ENCODE measurements at regions not wholly inside any gene's neighbourhood (a gene's known extent, or its start where the extent isn't known, plus 50 kb on each side); places are given as distances from the start of the nearest gene placed in this dataset.

DNA sequence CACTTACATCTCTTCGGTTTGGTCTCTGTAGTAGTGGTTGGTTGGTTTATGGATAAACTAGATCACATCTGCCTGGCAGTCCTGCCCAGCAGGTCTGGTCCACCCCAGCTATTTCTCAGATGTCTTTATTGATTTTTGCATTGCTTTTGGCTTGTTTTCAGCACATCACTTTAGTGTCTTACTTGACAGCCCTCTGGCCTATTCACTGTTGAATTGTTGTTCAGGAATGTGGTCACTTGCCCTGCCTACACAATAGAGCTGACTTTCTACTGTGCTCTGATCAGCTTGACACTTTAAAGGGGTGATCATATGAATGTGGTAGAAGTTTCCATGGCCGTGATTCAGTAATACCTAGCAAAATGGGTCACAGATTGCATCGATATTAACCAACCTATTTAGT is 719.2 kb upstream of the LRRN3 start:
- Mint-ChIP-seq H3K27ac (ENCODE audit: unreplicated experiment) (no peak overlapping the region), H3K4me3 (ENCODE audit: low read depth, unreplicated experiment) (no peak overlapping the region), H3K9me3 (ENCODE audit: low read depth, unreplicated experiment) (peaks cover 5% of the 10 kb centered on the region)

DNA sequence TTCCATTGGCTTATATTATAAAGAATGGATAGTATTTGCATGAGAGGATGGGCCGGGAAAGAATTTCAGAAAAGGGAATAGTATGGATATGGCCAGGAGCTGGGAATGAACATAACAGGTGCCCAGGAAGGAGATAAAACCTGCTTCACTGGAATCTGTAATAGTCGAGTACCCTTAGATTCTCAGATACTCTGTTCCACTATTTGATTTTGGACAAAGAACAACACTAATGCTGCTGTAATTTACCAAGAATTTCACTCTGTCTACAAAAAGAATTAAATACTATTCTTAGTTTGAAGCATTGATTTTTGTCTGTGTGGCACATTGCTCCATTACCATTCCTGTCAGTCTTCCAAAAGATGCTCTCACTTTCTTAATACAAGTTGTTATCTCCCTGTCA is 718.2 kb upstream of the LRRN3 start:
- TF ChIP-seq, protein P1, sequence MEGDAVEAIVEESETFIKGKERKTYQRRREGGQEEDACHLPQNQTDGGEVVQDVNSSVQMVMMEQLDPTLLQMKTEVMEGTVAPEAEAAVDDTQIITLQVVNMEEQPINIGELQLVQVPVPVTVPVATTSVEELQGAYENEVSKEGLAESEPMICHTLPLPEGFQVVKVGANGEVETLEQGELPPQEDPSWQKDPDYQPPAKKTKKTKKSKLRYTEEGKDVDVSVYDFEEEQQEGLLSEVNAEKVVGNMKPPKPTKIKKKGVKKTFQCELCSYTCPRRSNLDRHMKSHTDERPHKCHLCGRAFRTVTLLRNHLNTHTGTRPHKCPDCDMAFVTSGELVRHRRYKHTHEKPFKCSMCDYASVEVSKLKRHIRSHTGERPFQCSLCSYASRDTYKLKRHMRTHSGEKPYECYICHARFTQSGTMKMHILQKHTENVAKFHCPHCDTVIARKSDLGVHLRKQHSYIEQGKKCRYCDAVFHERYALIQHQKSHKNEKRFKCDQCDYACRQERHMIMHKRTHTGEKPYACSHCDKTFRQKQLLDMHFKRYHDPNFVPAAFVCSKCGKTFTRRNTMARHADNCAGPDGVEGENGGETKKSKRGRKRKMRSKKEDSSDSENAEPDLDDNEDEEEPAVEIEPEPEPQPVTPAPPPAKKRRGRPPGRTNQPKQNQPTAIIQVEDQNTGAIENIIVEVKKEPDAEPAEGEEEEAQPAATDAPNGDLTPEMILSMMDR (IDR thresholded peaks at IDR 0.05; ENCODE audit: unreplicated experiment) = no peak
- intact Hi-C loops (cut with micrococcal nuclease; ENCODE audit: unreplicated experiment) = no loop called here
- DNase-seq = no peak
- CTCF ChIA-PET = no interaction called here
- Mint-ChIP-seq H3K27me3 (ENCODE audit: unreplicated experiment) (no peaks in the 10 kb centered on the region), H3K4me3 (ENCODE audit: low read depth, unreplicated experiment) (no peak overlapping the region), H3K27ac (ENCODE audit: unreplicated experiment) (no peak overlapping the region), H3K36me3 (ENCODE audit: insufficient read depth, unreplicated experiment) (no peaks in the 10 kb centered on the region), H3K4me1 (ENCODE audit: low read depth, unreplicated experiment) (peaks cover 9% of the 10 kb centered on the region), H3K9me3 (ENCODE audit: low read depth, unreplicated experiment) (peaks cover 5% of the 10 kb centered on the region)
- no TSS peak for BruUV-seq (replicated peaks)

More for the DNA sequence above, 719.2 kb upstream of the LRRN3 start:
- H3K27me3 Mint-ChIP-seq (ENCODE audit: unreplicated experiment) = no peaks in the 10 kb centered on the region
- TF ChIP-seq, protein P1 (IDR thresholded peaks at IDR 0.05; ENCODE audit: unreplicated experiment) = no peak
- CTCF ChIA-PET = no interaction called here
- no peaks in the 10 kb centered on the region for H3K36me3 Mint-ChIP-seq (ENCODE audit: insufficient read depth, unreplicated experiment)
- no peak for DNase-seq
- peaks cover 9% of the 10 kb centered on the region for H3K4me1 Mint-ChIP-seq (ENCODE audit: low read depth, unreplicated experiment)
- no TSS peak for BruUV-seq (replicated peaks)
- intact Hi-C loops (cut with micrococcal nuclease; ENCODE audit: unreplicated experiment) = no loop called here

DNA sequence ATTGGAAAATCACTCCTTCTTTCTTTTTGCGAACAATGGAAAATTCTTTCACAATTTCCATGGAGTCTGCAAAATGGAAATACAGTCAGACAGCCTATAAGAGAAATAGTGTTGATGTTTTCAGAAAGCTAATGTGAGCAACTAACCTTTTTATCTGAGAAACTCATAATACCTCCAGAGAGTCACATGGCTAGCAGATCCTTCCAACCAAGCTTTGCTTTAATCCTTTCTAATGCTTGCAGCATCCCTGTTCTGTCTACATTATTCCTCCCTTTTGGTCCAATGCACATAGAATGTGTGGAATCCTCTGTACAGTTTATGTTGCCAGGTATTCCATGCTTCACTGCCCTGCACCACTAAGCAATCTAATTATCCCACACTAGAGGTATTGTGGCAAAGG is 717.5 kb upstream of the LRRN3 start:
- Mint-ChIP-seq H3K4me1 (ENCODE audit: low read depth, unreplicated experiment) (peaks cover 9% of the 10 kb centered on the region), H3K27ac (ENCODE audit: unreplicated experiment) (no peak overlapping the region), H3K27me3 (ENCODE audit: unreplicated experiment) (no peaks in the 10 kb centered on the region), H3K4me3 (ENCODE audit: low read depth, unreplicated experiment) (no peak overlapping the region), H3K36me3 (ENCODE audit: insufficient read depth, unreplicated experiment) (no peaks in the 10 kb centered on the region), H3K9me3 (ENCODE audit: low read depth, unreplicated experiment) (peaks cover 5% of the 10 kb centered on the region)
- TF ChIP-seq, protein P1 (IDR thresholded peaks at IDR 0.05; ENCODE audit: unreplicated experiment) = no peak
- no peak for DNase-seq
- intact Hi-C loops (cut with micrococcal nuclease; ENCODE audit: unreplicated experiment) = no loop called here
- CTCF ChIA-PET = no interaction called here
- BruUV-seq (replicated peaks) = no TSS peak

GRCh38 chr7:110373859-110374258 is 717.1 kb upstream of the LRRN3 start:
- intact Hi-C loops (cut with micrococcal nuclease; ENCODE audit: unreplicated experiment) = no loop called here
- BruUV-seq (replicated peaks) = no TSS peak
- Mint-ChIP-seq H3K36me3 (ENCODE audit: insufficient read depth, unreplicated experiment) (no peaks in the 10 kb centered on the region), H3K4me3 (ENCODE audit: low read depth, unreplicated experiment) (no peak overlapping the region), H3K27ac (ENCODE audit: unreplicated experiment) (no peak overlapping the region), H3K9me3 (ENCODE audit: low read depth, unreplicated experiment) (peaks cover 5% of the 10 kb centered on the region), H3K27me3 (ENCODE audit: unreplicated experiment) (no peaks in the 10 kb centered on the region), H3K4me1 (ENCODE audit: low read depth, unreplicated experiment) (peaks cover 9% of the 10 kb centered on the region)
- DNase-seq = no peak
- CTCF ChIA-PET = no interaction called here
- TF ChIP-seq, protein P1 (IDR thresholded peaks at IDR 0.05; ENCODE audit: unreplicated experiment) = no peak

DNA sequence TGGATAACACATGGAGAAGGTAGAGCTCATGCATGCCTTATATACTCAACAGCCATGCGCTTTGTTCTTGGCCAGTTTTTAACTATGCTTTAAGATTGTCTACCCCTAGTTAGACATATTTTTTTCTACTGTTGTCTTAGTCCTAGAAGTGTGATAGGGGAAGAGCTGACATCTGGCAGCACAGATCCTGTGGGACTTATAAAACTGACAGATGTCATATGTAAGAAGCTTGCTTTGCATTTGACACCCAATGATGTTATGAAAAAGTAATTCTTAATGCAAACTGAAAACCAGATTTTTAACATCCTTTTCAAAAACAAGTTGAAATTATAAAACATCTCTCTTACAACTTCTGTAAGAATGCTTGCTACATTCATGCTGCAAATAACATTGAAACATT is 715.9 kb upstream of the LRRN3 start:
- TF ChIP-seq, protein P1 (IDR thresholded peaks at IDR 0.05; ENCODE audit: unreplicated experiment) = no peak
- H3K4me3 Mint-ChIP-seq (ENCODE audit: low read depth, unreplicated experiment) = no peak overlapping the region
- CTCF ChIA-PET = no interaction called here
- no peak overlapping the region for H3K27ac Mint-ChIP-seq (ENCODE audit: unreplicated experiment)
- H3K4me1 Mint-ChIP-seq (ENCODE audit: low read depth, unreplicated experiment) = peaks cover 9% of the 10 kb centered on the region
- DNase-seq = no peak
- intact Hi-C loops (cut with micrococcal nuclease; ENCODE audit: unreplicated experiment) = no loop called here
- no TSS peak for BruUV-seq (replicated peaks)
- H3K9me3 Mint-ChIP-seq (ENCODE audit: low read depth, unreplicated experiment) = peaks cover 2% of the 10 kb centered on the region
- no peaks in the 10 kb centered on the region for H3K27me3 Mint-ChIP-seq (ENCODE audit: unreplicated experiment)
- no peaks in the 10 kb centered on the region for H3K36me3 Mint-ChIP-seq (ENCODE audit: insufficient read depth, unreplicated experiment)
